GM12873 (cell line): ENCODE measurements at regions not wholly inside any gene's neighbourhood (a gene's known extent, or its start where the extent isn't known, plus 50 kb on each side); places are given as distances from the start of the nearest gene placed in this dataset.

Experiments
- CTCF ChIP-seq: IDR thresholded peaks from 2 replicates; pipeline ENCODE4 v1.5.1; 2012; ENCODE audit warnings: low read depth, mild to moderate bottlenecking, moderate library complexity, low read length, control low read depth; ENCODE audit not compliant: insufficient read depth; ENCODE audit errors: missing control alignments

- TF ChIP-seq CTCF, result no peak
These were observed 70.4 kb upstream of the CDYL start for GRCh38 chr6:4705809-4706208.

- TF ChIP-seq CTCF, result no peak
These were observed 72.8 kb upstream of the CDYL start for GRCh38 chr6:4703382-4703781.

- no peak for TF ChIP-seq CTCF
These were observed 77.1 kb upstream of the CDYL start for GRCh38 chr6:4698901-4699659.

- no peak for TF ChIP-seq CTCF
These were observed 82.8 kb upstream of the CDYL start for GRCh38 chr6:4693173-4693970.

- no peak for TF ChIP-seq CTCF
These were observed 83.5 kb upstream of the CDYL start for GRCh38 chr6:4692664-4693063.

- no peak for TF ChIP-seq CTCF
These were observed 87.9 kb upstream of the CDYL start for GRCh38 chr6:4687989-4688947.

- TF ChIP-seq CTCF, result no peak
These were observed 88.6 kb upstream of the CDYL start for GRCh38 chr6:4687656-4687988.
